Osteoblast (primary cell): ENCODE measurements at regions not wholly inside any gene's neighbourhood (a gene's known extent, or its start where the extent isn't known, plus 50 kb on each side); places are given as distances from the start of the nearest gene placed in this dataset.

Experiments used
- DNase-seq: peaks from one replicate; pipeline ENCODE4 v3.0.0; 2011; ENCODE audit warnings: low spot score, mixed read lengths; ENCODE audit not compliant: insufficient read length; ENCODE audit errors: missing footprints
- H2AFZ ChIP-seq: 2 replicates; pipeline ENCODE4 v1.6.0; 2011; ENCODE audit warnings: mild to moderate bottlenecking, low read length
- H3K27ac ChIP-seq: 2 replicates; pipeline ENCODE4 v1.5.1; 2011; ENCODE audit warnings: mild to moderate bottlenecking, low read depth, low read length, moderate library complexity
- H3K27me3 ChIP-seq: 2 replicates; pipeline ENCODE4 v1.6.0; 2012; ENCODE audit warnings: mild to moderate bottlenecking, control low read depth, inconsistent platforms, low read length, moderate library complexity; ENCODE audit not compliant: insufficient read depth
- H3K36me3 ChIP-seq: 2 replicates; pipeline ENCODE4 v1.5.1; 2011; ENCODE audit warnings: mild to moderate bottlenecking, low read length, control low read depth, moderate library complexity; ENCODE audit not compliant: insufficient read depth
- H3K4me1 ChIP-seq: 2 replicates; pipeline ENCODE4 v1.5.1; 2011; ENCODE audit warnings: mild to moderate bottlenecking, low read length, control low read depth, moderate library complexity; ENCODE audit not compliant: insufficient read depth
- H3K4me2 ChIP-seq: 2 replicates; pipeline ENCODE4 v1.6.0; 2011; ENCODE audit warnings: mild to moderate bottlenecking, low read length; ENCODE audit not compliant: insufficient read depth
- H3K4me3 ChIP-seq: fragments of 200-600 bp; sonication (generic); 3 replicates; pipeline ENCODE4 v1.5.1; 2012; ENCODE audit warnings: mild to moderate bottlenecking, low read length, inconsistent platforms; ENCODE audit not compliant: insufficient read depth
- H3K79me2 ChIP-seq: 2 replicates; pipeline ENCODE4 v1.6.0; 2012; ENCODE audit warnings: mild to moderate bottlenecking, low read length, control low read depth, inconsistent platforms; ENCODE audit not compliant: insufficient read depth
- H3K9me3 ChIP-seq: 2 replicates; pipeline ENCODE4 v1.5.1; 2011; ENCODE audit warnings: low read depth, low read length, control low read depth
- H4K20me1 ChIP-seq: 2 replicates; pipeline ENCODE4 v1.6.0; 2012; ENCODE audit warnings: mild to moderate bottlenecking, low read length, control low read depth; ENCODE audit not compliant: insufficient read depth
- TF ChIP-seq, protein P1 (sequence below): IDR thresholded peaks from 2 replicates; pipeline ENCODE4 v1.5.1; 2011; ENCODE audit warnings: mild to moderate bottlenecking, low read depth, low read length, moderate library complexity; ENCODE audit errors: extremely low read depth

DNA sequence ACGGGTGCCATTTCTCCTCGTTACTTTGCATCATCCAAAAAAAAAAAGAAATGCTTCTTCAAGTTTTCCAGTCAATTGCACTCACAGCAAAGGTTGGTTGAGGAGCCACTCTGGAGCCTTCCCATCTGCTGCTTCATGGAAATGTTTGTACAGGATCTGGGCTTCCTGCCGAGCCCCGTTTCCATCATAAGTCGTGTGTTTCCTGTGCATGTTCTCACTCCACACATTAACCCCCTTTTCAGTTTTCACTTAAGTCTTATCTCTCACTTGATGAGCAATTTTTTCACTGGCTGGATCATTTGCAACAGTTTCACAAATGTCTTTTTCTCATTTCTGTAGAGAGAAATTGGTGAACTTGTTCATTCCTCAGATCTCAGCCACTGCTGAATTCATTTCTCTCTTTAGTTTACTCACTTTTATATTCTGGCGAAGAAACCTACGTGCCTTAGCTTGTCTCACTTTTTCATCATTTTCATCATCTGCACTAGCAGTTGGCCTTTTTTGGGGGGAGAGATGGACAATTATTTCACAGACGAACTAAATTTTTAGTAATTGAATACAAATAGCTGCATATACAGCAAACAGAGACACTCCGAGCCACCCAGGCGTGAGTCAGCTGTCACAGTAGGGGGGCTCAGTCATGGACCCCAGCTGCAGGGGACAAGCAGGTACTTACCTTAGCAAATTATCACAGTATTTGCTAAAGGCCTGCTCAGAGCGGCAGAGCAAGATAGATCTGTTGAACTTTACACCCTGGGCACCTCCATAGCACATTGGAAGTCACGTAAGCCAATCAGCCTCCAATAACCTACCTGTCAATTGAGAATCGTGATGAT, 750.8 kb upstream of the ID2 start:
- Histone ChIP-seq H3K79me2 (no peaks in the 10 kb centered on the region), H3K4me3 (no peak overlapping the region), H3K4me1 (no peaks in the 10 kb centered on the region), H3K4me2 (no peak overlapping the region), H3K27ac (no peak overlapping the region), H3K36me3 (no peaks in the 10 kb centered on the region), H2AFZ (no peak overlapping the region), H3K9me3 (no peaks in the 10 kb centered on the region), H3K27me3 (no peaks in the 10 kb centered on the region), H4K20me1 (no peaks in the 10 kb centered on the region)
- DNase-seq, result no peak
- TF ChIP-seq, protein P1, sequence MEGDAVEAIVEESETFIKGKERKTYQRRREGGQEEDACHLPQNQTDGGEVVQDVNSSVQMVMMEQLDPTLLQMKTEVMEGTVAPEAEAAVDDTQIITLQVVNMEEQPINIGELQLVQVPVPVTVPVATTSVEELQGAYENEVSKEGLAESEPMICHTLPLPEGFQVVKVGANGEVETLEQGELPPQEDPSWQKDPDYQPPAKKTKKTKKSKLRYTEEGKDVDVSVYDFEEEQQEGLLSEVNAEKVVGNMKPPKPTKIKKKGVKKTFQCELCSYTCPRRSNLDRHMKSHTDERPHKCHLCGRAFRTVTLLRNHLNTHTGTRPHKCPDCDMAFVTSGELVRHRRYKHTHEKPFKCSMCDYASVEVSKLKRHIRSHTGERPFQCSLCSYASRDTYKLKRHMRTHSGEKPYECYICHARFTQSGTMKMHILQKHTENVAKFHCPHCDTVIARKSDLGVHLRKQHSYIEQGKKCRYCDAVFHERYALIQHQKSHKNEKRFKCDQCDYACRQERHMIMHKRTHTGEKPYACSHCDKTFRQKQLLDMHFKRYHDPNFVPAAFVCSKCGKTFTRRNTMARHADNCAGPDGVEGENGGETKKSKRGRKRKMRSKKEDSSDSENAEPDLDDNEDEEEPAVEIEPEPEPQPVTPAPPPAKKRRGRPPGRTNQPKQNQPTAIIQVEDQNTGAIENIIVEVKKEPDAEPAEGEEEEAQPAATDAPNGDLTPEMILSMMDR, result no peak

DNA sequence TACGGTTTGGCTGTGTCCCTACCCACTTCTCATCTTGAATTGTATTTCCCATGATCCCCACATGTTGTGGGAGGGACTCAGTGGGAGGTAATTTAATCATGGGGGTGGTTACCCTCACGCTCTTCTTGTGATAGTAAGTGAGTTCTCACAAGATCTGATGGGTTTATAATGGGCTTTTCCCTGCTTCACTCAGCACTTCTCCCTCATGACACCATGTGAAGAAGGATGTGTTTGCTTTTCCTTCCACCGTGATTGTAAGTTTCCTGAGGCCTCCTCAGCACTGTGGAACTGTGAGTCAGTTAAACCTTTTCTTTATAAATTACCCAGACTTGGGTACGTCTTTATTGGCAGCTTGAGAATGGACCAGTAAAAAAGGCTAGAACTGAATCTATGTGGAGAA, 750.0 kb upstream of the ID2 start:
- no peak overlapping the region for H2AFZ ChIP-seq
- H3K4me3 ChIP-seq, result no peak overlapping the region
- H3K9me3 ChIP-seq, result no peaks in the 10 kb centered on the region
- TF ChIP-seq, protein P1, result no peak
- H3K27me3 ChIP-seq, result no peaks in the 10 kb centered on the region
- H4K20me1 ChIP-seq, result no peaks in the 10 kb centered on the region
- DNase-seq, result no peak
- H3K4me1 ChIP-seq, result no peaks in the 10 kb centered on the region
- H3K27ac ChIP-seq, result no peak overlapping the region
- no peaks in the 10 kb centered on the region for H3K36me3 ChIP-seq
- no peak overlapping the region for H3K4me2 ChIP-seq
- H3K79me2 ChIP-seq, result no peaks in the 10 kb centered on the region

DNA sequence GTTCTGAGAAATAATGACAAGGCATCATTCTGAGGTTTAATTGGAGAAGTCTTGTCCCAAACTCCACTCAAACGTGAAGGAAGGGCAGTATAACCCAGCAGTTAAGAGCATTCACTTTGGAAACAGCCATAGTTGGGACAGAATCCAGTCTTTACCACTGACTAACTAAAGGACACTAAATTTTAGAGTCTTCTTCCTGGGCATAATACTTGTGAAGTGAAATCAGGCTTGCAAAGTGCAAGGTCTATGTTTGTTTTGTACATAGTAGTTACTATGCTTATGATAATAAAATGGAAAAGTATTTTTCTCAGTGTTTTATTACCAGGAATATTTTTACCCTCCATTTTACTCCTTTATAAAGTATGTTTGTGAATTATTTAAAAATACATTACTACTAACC, 748.2 kb upstream of the ID2 start:
- TF ChIP-seq, protein P1, result no peak
- Histone ChIP-seq H3K36me3 (no peaks in the 10 kb centered on the region), H3K79me2 (no peaks in the 10 kb centered on the region), H3K9me3 (no peaks in the 10 kb centered on the region), H4K20me1 (no peaks in the 10 kb centered on the region), H3K4me3 (no peak overlapping the region), H2AFZ (no peak overlapping the region), H3K27me3 (no peaks in the 10 kb centered on the region), H3K4me2 (no peak overlapping the region), H3K4me1 (no peaks in the 10 kb centered on the region), H3K27ac (no peak overlapping the region)
- DNase-seq, result no peak

DNA sequence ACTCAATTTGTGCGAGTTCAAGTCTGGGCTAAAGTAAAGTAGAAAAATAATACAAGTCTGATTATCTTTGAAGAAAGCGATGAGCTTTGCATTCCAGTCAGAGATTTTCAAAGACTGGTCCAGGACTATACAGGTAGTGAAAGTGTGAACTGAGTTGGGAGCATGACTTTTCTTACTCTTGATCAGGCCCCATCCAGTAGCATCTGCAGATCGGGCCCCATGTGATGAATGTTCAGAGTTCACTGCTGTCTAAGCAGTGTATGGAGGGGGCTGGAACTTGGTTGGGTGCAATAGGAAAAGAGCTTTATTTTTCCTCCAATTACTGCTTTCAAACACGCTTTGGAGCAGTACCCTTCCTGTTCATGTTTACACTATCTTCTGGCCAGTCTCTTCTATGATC, 747.4 kb upstream of the ID2 start:
- no peaks in the 10 kb centered on the region for H3K79me2 ChIP-seq
- H3K27ac ChIP-seq, result no peak overlapping the region
- H4K20me1 ChIP-seq, result no peaks in the 10 kb centered on the region
- H2AFZ ChIP-seq, result no peak overlapping the region
- TF ChIP-seq, protein P1, result no peak
- no peak overlapping the region for H3K4me3 ChIP-seq
- DNase-seq, result no peak
- no peaks in the 10 kb centered on the region for H3K9me3 ChIP-seq
- no peaks in the 10 kb centered on the region for H3K36me3 ChIP-seq
- H3K4me1 ChIP-seq, result no peaks in the 10 kb centered on the region
- H3K27me3 ChIP-seq, result no peaks in the 10 kb centered on the region
- H3K4me2 ChIP-seq, result no peak overlapping the region
